A673 (cell line): ENCODE measurements at regions not wholly inside any gene's neighbourhood (a gene's known extent, or its start where the extent isn't known, plus 50 kb on each side); places are given as distances from the start of the nearest gene placed in this dataset.
"Not testable (repeated sequence)": the region's sequence is repeated elsewhere in the genome, so short reads cannot be mapped to it uniquely, and the experiment has no call there.

Source experiments
- BruUV-seq: library from RNA; stranded (reverse); fragments of 400-500 nt; replicated peaks from 2 replicates; lab custom pipeline; 2021; lab: Mats Ljungman, UMichigan
- CTCF ChIA-PET: fragments of 300-600 bp; sonication (Branson Sonifier 250); formaldehyde crosslinking; loops from one replicate; lab custom pipeline; 2022; ENCODE audit warnings: antibody characterized with exemption; lab: Charles Lee
- POLR2A ChIA-PET: fragments of 300-600 bp; sonication (Branson Sonifier 250); formaldehyde crosslinking; loops from one replicate; lab custom pipeline; 2022; ENCODE audit warnings: antibody characterized with exemption; ENCODE audit not compliant: low non-redundant PET; lab: Charles Lee
- DNase-seq: peaks from one replicate; pipeline ENCODE4 v3.0.0-alpha.2; 2015; ENCODE audit warnings: low spot score
- H3K27ac ChIP-seq: fragments of 200-600 bp; sonication (generic); 2 replicates; pipeline ENCODE4 v1.5.1; 2016; ENCODE audit warnings: mixed run types, low read depth, mild to moderate bottlenecking, mixed read lengths, antibody characterized with exemption, low read length; ENCODE audit not compliant: poor library complexity, severe bottlenecking
- H3K27me3 ChIP-seq: fragments of 200-600 bp; sonication (generic); replicated peaks from 2 replicates; pipeline ENCODE4 v1.6.1; 2017; ENCODE audit warnings: mixed run types, low read depth, mild to moderate bottlenecking, mixed read lengths, antibody characterized with exemption, low read length; ENCODE audit not compliant: insufficient read depth, poor library complexity
- H3K36me3 ChIP-seq: fragments of 200-600 bp; sonication (generic); 2 replicates; pipeline ENCODE4 v1.6.1; 2016; ENCODE audit warnings: mixed run types, mild to moderate bottlenecking, mixed read lengths, antibody characterized with exemption, low read length; ENCODE audit not compliant: insufficient read depth, poor library complexity, severe bottlenecking
- H3K4me1 ChIP-seq: fragments of 200-600 bp; sonication (generic); 2 replicates; pipeline ENCODE4 v1.6.1; 2017; ENCODE audit warnings: mixed run types, mild to moderate bottlenecking, mixed read lengths, antibody characterized with exemption, low read length; ENCODE audit not compliant: insufficient read depth, poor library complexity, severe bottlenecking
- H3K4me3 ChIP-seq: fragments of 200-600 bp; sonication (generic); 2 replicates; pipeline ENCODE4 v1.5.1; 2016; ENCODE audit warnings: low read depth, mixed run types, mild to moderate bottlenecking, mixed read lengths, low read length; ENCODE audit not compliant: poor library complexity, severe bottlenecking
- H3K9me3 ChIP-seq: fragments of 200-600 bp; sonication (generic); 2 replicates; pipeline ENCODE4 v1.6.1; 2016; ENCODE audit warnings: mixed run types, low read depth, mild to moderate bottlenecking, mixed read lengths, antibody characterized with exemption, low read length; ENCODE audit not compliant: poor library complexity, severe bottlenecking
- EZH2 ChIP-seq: fragments of 200-600 bp; sonication (generic); IDR thresholded peaks from 2 replicates; pipeline ENCODE4 v1.6.1; 2017; ENCODE audit warnings: borderline replicate concordance, low read depth, mild to moderate bottlenecking, mixed read lengths, antibody characterized with exemption, low read length; ENCODE audit not compliant: poor library complexity, severe bottlenecking
- intact Hi-C: fragments of 100-400 bp; cut with micrococcal nuclease; formaldehyde crosslinking; loops from one replicate; pipeline ENCODE4 v1.10.0; 2022; ENCODE audit not compliant: unreplicated experiment
- TF ChIP-seq, protein P1 (sequence below): fragments of 300-800, 200-600 bp; sonication (generic); conservative IDR thresholded peaks from 2 replicates; pipeline ENCODE4 v1.5.1; 2017; ENCODE audit warnings: low read depth, mild to moderate bottlenecking, antibody characterized with exemption, low read length, moderate library complexity, mixed read lengths

DNA sequence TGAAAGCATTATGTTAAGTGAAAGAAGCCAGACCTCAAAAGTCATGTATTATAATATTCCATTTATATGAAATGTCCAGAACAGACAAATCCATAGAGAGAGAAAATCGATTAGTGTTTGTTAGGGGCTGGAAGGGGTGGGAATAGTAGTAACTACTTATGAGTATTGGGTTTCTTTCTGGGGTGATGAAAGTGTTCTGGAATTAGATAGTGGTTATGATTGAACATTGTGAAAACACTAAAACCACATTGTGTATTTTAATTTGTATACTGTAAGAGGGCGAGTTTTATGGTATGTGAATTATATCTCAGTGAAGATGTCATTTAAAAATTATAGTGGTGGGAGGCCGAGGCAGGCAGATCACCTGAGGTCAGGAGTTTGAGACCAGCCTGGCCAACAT is 52.0 kb upstream of the KIF13A start:
- ChIA-PET POLR2A (no interaction called here), CTCF (no interaction called here)
- Histone ChIP-seq H3K27ac (no peak overlapping the region), H3K4me3 (no peak overlapping the region), H3K27me3 (no peaks in the 10 kb centered on the region), H3K36me3 (no peaks in the 10 kb centered on the region), H3K4me1 (no peaks in the 10 kb centered on the region), H3K9me3 (no peaks in the 10 kb centered on the region)
- no TSS peak for BruUV-seq
- no peak for DNase-seq
- TF ChIP-seq EZH2, result no peak
- TF ChIP-seq, protein P1, sequence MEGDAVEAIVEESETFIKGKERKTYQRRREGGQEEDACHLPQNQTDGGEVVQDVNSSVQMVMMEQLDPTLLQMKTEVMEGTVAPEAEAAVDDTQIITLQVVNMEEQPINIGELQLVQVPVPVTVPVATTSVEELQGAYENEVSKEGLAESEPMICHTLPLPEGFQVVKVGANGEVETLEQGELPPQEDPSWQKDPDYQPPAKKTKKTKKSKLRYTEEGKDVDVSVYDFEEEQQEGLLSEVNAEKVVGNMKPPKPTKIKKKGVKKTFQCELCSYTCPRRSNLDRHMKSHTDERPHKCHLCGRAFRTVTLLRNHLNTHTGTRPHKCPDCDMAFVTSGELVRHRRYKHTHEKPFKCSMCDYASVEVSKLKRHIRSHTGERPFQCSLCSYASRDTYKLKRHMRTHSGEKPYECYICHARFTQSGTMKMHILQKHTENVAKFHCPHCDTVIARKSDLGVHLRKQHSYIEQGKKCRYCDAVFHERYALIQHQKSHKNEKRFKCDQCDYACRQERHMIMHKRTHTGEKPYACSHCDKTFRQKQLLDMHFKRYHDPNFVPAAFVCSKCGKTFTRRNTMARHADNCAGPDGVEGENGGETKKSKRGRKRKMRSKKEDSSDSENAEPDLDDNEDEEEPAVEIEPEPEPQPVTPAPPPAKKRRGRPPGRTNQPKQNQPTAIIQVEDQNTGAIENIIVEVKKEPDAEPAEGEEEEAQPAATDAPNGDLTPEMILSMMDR, result no peak
- intact Hi-C loops, result no loop called here

DNA sequence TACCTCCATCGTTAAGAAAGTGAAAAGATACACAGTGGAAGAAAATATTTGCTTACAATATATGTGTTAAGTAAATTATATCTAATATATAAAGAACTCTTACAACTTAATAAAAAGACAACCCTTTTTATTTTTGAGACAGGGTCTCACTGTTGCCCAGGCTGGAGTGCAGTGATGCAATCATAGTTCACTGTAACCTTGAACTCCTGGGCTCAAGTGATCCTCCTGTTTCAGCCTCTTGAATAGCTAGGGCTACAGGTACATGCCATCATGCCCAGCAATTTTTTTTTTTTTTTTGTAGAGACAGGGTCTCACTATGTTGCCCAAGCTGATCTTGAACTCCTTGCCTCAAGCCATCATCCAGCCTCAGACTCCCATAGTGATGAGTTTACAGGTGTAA is 50.8 kb upstream of the KIF13A start:
- H3K4me1 ChIP-seq, H3K36me3 ChIP-seq, BruUV-seq, H3K9me3 ChIP-seq, DNase-seq, intact Hi-C loops, H3K27me3 ChIP-seq, CTCF ChIA-PET, H3K4me3 ChIP-seq, H3K27ac ChIP-seq: not testable (repeated sequence)
- POLR2A ChIA-PET, result interaction anchor here (0.6 kb wide), 1 partner anchor 1312 kb away, joined by 9 read pairs; no protein-coding TSS in a partner anchor
